HG03442 (cell line): ENCODE measurements at regions not wholly inside any gene's neighbourhood (a gene's known extent, or its start where the extent isn't known, plus 50 kb on each side); places are given as distances from the start of the nearest gene placed in this dataset.
"Not testable (repeated sequence)": the region's sequence is repeated elsewhere in the genome, so short reads cannot be mapped to it uniquely, and the experiment has no call there.

Experiments used
- ATAC-seq: cut with Tn5 transposase; IDR thresholded peaks from one replicate; pipeline ENCODE4 v1.9.1; 2021; ENCODE audit warnings: mild to moderate bottlenecking, moderate library complexity; ENCODE audit not compliant: unreplicated experiment

GRCh38 chr16:63684149-63685101, 1437.4 kb downstream of the CDH11 start:
- no peak for ATAC-seq

- ATAC-seq = no peak
Observed at GRCh38 chr16:63682844-63683243, 1439.0 kb downstream of the CDH11 start.

- ATAC-seq = no peak
Observed at GRCh38 chr16:63672493-63672892, 1449.4 kb downstream of the CDH11 start.

GRCh38 chr16:63663155-63663554, 1458.7 kb downstream of the CDH11 start:
- ATAC-seq = no peak

GRCh38 chr16:63655846-63656245, 1466.0 kb downstream of the CDH11 start:
- no peak for ATAC-seq

DNA sequence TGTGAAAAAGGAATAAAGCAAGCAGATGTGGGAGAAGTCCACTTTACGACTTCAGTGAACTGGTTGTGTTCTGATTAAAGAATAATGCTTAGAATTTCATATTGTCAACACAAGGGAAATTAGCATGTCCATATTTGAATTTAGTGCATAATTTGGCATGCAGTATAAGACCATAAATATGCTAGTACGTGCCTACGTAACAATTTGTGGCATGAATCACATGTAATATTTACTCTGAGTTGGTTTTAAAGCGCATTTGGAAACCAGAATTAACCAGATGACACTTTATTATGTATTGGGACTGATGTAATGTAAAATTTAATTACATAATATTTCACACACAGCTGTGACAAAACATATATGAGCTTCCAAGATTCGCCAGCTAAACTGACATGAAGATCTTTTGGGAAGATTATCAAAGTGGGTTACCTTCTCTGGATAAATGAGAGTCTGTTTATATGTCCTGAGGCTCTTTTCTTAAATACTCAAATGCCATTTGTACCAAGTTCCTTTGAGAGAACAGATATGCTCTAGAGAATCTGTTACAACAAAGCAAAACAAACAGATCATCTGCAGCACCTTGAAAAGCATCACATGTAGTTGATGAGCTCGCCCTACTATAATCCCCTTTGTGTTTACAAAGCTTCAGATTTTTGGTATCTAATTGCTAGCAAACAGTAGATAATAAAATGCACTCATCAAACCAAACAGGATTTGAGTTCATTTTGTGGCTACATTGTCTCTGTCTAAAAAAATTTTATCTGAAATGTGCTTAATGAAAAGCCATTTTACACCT, 1468.6 kb downstream of the CDH11 start:
- no peak for ATAC-seq

DNA sequence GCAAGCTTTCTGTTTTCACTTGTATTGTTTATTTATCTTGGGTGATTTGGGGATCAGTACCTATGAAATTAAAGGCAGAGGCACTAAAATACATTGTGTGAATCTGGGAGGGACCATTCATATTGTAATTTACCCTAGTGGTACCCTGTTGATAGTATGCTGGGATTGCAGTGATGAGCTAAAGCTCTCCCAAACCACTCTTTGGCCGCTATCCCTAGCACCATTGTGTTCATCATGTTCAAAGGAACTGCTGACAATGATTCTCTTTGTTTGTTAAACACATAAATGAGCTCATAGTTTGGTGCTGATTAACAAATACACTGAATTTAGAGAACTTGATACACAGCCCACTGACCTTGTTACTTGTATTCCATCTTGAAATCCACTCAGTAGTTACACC, 1469.8 kb downstream of the CDH11 start:
- no peak for ATAC-seq

DNA sequence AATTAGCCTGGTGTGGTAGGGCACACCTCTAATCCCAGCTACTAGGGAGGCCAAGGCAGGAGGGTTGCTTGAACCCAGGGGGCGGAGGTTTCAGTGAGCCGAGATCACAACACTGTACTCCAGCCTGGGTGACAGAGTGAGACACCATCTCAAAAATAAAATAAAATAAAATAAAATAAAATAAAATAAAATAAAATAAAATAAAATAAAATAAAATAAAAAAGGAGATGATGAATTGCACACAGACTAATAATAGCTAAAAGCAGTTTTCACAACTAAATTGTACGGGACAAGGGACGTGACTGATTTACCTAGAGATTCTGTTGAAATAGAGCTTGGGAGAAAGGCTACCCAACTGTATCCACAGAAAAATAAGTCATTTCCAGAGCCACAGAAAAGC, 1471.3 kb downstream of the CDH11 start:
- no peak for ATAC-seq

DNA sequence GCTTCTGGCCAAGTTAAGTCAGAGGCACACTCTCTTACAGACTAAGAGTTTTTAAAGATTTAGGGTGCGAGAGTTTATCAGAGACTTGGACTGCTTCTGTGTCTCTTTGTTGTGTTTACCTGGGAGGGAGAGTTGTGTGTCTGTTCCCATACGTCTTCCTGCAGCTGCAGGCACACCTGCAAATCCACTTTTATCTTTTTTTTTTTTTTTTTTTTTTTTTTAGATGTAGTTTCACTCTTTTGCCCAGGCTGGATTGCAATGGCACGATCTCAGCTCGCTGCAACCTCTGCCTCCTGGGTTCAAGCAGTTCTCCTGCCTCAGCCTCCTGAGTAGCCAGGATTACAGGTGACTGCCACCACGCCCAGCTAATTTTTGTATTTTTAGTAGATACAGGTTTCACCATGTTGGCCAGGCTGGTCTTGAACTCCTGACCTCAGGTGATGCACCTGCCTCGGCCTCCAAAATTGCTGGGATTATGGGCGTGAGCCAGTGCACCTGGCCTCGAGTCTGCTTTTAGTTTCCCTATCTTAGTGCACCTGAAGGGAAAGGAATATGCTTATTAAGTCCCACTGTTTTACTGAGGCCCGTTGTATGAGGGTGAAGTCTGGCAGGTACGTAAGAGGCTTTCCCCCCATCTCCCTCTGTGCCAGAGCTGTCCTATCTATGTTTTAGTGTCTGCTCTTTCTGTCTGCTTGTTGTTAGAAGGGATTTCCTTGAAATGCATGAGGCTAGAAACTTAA, 1488.0 kb downstream of the CDH11 start:
- not testable (repeated sequence) for ATAC-seq

DNA sequence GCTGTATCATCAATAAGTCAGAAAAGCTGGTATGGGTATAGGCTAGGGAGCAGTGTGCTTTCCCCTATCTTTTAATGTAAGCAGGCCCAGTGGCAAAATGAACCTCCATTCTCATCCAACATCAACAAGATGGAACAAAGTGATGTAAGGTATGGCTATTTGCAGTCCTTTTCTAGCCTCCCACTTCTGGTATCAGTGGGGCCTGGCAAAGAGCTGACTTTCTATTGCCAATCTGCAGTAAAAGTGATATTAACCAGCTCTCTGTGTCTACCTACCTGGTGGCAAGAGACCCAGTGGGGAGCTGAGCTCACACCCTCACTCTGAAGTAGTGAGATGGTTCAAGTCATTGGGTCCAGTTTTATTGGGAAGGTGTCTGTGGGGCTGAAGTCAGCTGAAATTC, 1492.6 kb downstream of the CDH11 start:
- ATAC-seq = no peak

- no peak for ATAC-seq
Observed at GRCh38 chr16:63628812-63629211, 1493.1 kb downstream of the CDH11 start.

GRCh38 chr16:63625126-63625525, 1496.7 kb downstream of the CDH11 start:
- no peak for ATAC-seq

DNA sequence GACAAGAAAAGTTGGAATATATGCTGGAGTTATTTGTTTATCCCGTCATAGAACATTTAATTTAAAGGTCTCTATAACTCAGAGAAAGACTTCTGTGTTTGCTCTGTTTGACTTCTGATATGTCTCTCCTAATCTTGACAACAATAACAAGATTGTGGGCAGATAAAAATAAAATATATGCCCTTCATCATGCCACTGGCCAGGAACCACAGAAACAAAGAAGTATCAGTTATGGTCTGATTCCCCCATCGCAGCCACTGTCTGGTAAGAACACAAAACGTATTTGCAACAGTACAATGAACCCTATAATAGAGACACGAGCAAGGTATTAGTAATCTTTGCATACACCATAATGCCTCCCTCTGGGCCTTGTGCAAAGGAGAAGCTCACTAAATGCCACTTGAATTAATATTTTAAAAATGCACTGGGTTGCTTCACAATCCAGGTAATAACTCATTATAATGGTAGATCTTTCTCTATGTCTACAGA, 1498.3 kb downstream of the CDH11 start:
- ATAC-seq = no peak

GRCh38 chr16:63618896-63619485, 1502.9 kb downstream of the CDH11 start:
- no peak for ATAC-seq

DNA sequence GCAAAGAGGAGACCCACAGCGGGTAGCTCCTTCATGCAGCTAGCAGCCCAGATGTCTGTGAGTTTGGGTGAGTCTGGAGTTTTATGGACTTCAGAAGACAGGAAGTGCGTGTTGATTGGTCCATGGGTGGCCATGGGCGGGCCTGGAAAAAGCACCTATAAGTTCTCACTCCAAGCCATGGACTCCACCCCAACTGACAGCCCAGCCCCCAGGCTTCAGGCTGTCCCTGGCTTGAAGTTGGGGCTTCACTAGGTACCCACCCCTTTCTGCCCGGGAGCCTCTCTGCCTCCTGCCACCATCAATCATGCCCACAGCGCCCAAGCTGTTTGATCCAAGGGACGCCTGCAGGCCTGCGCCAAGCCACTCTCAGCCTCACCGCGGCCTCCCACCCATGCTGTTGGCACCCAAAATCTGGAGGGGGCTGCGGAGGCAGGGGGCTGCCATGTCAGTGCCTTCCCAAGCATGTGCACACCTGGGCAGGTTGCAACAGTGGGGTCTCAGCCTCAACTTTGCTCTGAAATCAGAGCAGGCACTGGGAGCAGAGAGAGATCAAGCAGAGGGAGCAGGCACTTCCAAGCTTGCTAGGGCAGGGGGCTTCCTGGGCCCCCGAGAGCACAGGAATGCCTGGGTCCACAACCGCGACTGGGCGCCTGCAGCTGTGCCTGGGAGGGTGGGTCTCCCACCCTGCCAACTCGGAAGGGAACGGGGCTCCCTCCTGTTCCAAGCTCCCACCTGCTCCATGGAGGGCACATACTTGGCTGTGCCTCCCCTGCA, 1503.7 kb downstream of the CDH11 start:
- ATAC-seq = no peak

- no peak for ATAC-seq
Observed at GRCh38 chr16:63617047-63617989, 1504.5 kb downstream of the CDH11 start.

DNA sequence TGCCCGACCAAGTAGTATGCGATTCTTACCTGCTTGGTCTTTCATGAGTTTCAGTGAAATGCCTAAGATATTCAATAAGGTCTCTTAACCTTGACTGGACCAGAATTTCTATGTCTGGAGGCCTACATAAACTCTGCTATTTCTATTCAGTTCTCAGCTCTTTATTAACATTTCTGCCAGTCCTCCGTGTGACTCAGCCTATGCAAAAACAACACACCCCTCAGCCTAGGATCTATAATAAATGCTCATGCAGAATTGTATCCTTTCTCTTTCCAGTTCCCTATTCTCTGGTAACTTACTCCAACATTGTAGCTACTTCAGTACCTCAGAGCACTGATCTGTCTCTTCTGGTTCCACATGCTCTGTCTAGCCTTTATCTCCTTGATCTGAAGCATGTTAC, 1507.4 kb downstream of the CDH11 start:
- no peak for ATAC-seq

DNA sequence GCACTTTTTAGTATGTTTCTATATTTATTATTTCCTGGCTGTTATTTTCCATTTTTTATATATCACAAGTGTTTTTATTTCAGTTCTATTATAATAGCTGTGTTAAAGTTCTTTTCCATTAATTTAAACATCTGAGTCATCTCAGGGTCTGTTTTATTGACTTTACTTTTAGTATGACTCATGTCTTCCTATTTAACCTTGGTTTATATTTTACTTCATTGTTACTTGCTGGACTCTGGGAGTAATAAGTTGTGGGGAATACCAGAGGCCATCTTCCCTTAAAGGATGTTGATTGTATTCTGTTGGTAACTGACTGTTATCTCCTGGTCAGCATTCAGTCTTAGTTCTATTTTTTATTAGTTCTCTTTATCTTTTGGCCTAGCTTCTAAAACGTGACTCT, 1508.2 kb downstream of the CDH11 start:
- ATAC-seq = no peak
